HG02870 (cell line): ENCODE measurements at regions not wholly inside any gene's neighbourhood (a gene's known extent, or its start where the extent isn't known, plus 50 kb on each side); places are given as distances from the start of the nearest gene placed in this dataset.
"Not testable (repeated sequence)": the region's sequence is repeated elsewhere in the genome, so short reads cannot be mapped to it uniquely, and the experiment has no call there.

Experiments
- ATAC-seq: cut with Tn5 transposase; IDR thresholded peaks from one replicate; pipeline ENCODE4 v1.9.1; 2021; ENCODE audit warnings: mild to moderate bottlenecking, moderate library complexity; ENCODE audit not compliant: unreplicated experiment

DNA sequence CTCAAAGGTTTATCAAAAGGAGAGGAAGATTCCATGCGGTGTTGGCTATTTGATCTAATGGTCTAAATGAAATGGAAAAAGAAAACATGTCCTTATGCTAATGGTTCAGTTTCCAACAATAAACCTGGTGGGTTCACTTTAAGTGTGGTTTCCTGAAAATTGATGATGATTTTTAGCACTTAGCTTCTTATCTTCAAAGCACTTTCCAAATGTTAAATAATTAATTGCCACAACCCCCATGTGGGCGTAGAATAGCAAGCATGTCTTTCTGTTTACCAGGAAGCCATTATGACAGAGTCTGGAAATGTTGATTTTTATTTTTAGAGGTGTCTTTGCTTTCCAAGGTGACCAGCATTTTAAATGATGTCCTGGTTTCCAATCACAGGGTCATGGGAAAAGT, 134.8 kb upstream of the SLC4A4 start:
- ATAC-seq = no peak

DNA sequence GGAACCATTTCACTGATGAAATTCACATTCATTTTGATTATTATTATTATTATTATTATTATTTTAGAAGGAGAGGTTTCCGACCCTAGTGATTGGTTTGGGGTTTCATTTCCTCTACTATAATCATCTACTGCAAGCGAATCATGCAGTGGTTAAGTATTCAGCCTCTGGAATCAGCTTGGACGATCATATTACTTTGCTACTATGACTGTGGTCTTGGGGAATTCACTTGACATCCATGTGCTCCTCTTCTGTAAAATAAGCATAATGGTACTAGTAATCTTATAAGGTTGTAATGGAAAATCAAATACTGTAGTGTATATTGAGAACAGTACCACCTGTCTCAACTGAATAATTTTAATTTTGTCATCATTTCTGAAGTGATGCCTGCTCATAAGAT, 132.1 kb upstream of the SLC4A4 start:
- no peak for ATAC-seq

- no peak for ATAC-seq
These were observed 129.7 kb upstream of the SLC4A4 start for GRCh38 chr4:71209161-71209560.

DNA sequence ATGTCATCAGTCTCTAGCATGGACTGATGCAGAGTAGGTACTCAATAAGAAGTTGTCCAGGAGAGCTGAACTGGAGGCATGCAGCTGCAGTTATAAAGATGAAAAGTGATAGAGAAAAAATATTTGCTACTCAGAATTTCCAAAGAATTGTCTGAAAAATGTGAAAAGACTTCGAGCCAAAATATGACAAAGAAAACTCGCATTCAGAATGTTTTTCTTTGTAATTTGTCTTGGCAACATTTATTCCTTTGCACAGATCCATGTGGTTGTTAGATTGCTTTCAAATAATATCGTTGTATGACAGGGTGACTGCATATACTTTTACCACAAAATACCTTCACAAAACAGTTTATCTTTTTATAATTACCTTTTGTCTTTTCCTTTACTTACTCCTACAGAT, 128.0 kb upstream of the SLC4A4 start:
- ATAC-seq = no peak

DNA sequence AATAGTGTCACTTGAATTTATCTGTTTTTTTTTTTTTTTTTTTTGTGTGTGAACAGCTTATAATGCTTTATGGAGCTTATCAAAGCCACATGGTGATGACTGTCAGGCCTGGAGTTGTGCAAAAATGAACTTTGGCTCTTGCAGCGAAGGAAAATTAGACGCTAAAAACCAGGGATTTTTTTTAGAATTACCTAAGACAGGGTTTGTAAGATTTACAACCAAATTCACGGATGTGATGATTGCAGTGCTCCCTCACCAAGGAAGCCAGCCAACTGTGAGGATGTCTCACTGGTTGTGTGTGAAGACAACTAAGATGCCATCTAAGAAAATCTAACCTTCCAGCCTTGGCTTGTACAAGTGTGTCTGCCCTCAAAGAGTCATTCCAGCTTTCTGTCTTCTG, 127.1 kb upstream of the SLC4A4 start:
- no peak for ATAC-seq

GRCh38 chr4:71212216-71212615, 126.6 kb upstream of the SLC4A4 start:
- ATAC-seq = no peak

DNA sequence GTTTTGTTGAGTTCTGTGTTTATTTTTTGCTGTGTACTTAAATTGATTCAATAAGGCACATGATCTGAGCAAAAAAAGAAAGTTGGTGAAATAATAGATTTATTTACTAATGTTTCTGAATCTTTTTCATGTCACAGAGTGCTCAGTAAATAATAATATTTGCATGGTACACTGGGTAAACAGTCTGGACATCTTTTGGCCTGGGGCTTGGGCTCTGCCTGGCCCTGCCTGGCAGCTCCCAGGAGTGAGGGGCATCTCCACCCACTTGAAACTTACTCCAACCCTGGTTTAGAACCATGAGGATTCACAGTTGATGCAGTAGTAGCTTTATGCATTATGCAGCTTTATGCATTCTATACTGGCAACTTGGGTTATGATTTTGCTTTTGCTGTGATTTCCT, 124.2 kb upstream of the SLC4A4 start:
- ATAC-seq = no peak

DNA sequence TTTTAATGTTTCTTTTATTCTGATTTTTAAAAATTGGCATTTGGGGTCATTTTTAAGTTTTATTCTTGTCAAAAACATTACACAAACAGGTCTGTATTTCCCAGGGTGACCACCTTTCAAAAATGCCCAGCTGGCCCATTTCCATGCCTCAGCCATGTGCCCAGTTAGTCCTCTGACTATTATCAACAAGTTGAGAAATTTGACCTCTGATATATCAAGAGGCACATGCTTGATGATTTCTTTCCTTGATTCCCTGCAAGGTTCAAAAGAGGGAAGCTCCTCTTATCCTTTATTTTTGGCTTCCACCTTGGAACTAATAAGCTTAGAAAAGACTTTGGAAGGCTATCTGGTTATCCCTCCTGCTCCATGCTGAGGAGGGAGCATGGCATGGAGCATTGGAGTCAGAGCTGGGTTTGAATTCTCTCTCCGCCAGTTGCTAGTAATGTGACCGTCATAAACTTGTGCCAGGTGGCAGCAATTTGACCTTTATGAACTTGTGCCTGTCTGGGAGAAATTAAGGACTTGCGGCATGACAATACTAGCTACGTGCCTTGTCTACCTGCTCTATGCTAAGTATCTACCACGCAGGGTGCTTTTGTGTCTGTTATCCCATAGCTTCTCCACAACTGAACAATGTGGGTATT, 122.4 kb upstream of the SLC4A4 start:
- no peak for ATAC-seq

DNA sequence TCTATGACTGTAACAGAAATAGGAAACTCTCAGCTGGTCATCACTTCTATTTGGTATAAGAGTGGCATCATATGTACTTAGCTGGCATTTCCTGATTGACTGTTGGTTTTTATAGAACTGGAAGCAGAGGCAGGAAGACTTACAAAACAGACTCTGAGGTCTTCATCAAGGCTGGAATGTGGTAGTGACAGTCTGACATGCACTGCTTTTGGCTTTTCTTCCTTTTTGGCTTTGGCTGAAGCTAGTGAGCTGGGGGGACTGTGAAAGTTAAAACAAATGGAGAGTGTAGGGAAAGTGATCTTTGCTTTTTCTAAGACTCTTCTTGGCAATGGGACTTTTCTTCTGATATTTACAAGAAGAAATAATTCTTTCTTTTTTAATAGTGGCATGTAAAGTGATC, 121.1 kb upstream of the SLC4A4 start:
- ATAC-seq = no peak

DNA sequence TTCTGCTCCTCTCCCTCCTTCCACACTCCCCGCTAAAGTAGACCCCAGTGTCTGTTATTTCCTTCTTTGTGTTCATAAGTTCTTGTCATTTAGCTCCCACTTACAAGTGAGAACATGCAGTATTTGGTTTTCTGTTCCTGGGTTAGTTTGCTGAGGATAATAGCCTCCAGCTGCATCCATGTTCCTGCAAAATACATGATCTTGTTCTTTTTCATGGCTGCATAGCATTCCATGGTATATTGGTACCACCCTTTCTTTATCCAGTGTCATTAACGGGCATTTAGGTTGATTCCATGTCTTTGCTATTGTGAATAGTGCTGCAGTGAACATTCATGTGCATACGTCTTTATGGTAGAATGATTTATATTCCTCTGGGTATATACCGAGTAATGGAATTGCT, 118.0 kb upstream of the SLC4A4 start:
- ATAC-seq = not testable (repeated sequence)

DNA sequence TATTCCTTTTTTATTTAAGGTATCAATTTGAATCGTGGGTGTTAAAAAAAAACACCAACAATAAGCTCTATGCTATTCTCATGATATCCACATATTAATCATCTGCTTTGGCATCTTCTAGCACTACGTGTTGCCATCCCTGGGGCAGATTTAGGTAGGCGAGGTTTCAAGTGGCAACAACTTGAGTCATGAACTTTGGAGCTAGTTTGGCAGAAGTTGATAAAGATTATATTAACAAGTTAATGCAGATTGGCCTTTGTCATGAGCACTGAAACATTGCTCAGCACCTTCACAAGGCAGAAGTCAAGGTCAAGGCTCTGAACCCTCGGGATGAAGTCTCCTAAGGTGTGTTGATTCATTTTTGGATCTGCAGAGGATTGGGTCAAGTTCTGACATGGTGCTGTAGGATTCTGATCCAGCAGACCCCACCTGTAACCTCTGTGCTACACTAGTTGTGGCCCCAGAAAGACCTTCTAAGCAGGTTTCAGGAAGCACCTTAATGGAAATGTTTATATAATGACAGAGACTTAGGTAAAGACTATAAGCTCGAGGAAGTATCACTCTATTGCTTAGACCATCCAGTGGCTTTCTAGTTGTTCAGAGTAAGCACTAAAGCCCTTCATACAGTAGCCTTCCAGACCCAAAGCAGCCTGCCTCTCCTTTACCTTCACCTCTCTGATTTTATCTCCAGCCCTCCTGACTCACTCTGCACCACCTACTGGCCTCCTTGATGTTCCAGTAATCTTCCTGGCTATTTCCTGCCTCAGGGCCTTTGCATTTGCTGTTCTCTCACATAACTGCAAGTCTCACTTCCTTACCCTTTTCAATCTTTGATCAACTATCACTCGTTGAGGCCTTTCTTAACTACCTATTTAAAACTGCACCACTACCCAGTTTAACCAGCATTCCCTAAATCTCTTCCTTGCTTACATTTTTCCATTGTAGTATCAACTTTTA, 117.0 kb upstream of the SLC4A4 start:
- no peak for ATAC-seq

DNA sequence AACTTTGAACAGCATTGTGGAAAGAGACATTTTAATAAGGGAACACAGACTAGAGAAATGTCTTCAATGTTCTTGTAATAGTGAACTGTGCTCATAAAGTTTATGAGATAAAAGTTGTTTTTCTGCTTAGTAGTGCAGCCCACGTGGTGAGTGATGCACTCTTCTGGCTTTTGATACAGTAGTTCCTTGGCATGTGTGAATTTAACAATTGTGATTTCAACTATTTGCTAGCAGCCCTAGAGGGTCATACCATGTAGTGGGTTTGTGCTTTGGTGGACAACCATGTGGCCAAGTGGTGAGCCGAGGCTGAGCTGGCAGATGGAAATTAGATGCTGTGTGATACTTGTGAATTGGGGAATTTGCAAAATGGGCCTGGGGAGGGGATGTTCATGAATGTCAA, 116.2 kb upstream of the SLC4A4 start:
- no peak for ATAC-seq

DNA sequence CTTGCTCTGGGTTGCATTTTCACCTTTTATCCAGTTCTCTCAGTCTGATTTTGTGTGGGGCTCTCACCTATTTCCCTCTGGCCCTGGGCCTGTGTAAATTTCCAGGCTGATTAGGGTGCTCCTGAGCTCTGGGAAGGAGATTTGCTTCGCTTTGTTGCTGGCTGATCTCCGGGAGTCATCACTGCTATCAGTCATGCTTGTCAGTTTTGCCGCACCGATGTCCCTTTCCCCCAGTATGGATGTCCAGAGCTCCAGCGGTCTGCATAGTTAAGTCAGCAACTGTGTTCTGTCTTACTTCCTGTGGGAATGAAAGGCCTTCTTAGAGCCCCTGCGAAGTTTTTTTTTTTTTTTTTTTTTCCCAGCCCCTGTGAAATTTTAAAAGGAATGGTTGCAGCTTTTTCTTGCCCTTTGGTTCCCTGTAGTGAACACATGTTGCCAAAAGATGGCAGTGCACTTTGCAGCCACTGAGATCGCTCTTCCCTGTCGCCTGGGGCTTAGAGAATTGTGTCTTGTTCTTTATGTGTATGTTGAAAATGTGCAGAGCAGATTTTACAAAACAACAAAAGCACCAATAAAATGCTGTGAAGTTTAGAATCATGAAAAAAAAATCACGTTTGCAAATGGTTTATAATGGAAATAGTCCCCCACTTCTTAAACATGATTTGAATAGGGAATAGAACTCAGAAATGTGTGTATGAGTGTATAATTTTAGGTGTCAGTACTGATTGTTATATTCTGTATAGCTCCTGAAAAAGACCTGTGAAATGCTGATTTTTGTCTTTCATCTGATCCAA, 109.1 kb upstream of the SLC4A4 start:
- no peak for ATAC-seq

DNA sequence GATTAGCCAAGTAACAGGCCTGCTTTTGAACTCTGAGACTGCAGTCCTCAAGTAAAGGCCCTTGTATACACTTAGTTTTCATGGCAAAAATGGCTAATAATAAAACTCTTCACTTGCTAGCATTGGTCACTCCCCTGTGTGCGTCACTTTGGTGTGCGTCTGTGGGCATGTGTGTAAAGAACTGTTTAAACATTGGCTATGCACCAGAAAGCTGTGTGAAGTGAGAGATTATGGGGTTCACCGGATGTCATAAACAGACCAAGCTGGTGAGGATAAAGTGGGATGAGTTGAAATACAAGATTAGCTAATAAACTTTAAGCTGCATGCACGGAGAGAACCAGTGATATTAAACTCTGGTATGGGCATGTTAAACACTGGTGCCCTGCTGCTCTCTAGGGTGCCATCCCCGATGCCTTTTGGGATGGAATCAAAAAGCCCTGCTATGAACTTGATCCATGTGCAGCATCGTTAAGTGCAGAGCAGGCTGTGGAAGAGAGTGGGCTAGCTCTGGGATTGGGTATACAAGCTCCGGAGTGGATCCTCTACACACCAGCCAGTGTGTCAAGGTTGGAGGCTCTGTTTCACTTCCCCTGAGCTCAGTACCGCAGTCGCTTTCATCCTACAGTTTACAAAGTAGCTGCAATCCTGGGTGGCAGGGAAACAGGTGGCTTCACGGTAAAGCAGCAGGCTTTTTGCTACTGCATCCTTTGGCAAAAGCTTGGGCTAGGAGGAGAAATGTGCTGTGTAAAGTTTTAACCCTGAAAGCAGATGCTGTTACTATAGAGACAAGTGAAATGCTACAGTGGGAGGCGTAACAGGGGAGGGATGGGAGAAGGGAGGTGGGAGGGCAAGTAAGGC, 108.3 kb upstream of the SLC4A4 start:
- no peak for ATAC-seq

DNA sequence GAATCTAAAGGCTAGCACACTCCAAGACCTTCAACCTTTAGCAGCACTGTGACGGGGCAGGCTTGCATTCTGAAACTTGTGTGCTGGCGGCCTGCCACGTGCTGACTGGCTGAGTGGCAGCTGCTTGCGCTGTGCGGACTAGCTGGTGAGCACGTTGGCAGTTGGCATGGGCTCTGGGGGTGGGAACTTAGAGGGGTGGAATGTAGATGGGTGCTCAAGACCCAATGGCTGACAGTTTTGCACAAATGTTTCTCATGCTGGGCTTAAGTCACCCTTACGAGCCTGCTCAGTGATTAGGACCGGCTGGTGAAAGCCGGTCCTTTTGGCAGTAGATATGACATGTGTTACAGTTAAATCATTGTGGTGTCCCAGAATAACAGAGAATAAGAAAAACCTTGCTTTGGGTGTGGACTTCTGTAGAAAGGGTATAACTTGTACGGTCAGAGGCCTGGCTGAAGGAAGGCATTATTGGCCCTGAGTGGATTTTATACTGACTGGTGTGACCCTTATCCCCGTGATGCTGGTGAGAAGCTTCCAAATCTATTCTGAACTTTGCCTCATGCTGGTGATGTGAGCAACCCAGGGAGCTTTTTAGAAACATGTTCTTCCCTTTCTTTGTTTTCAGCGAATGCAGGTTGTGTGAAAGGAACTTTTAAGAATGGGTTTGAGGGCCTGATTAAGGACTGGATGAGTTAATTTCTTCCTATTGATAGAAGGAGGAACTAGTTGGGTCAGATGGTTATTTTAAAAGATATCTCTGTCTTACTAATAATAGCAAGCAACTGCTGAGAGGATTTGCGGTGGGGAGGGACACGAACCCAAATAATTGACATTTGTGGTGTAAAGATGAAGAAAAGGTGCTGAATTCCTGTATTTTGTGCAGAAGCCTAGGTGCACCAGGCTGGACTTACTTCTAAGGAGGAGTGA, 107.4 kb upstream of the SLC4A4 start:
- no peak for ATAC-seq

DNA sequence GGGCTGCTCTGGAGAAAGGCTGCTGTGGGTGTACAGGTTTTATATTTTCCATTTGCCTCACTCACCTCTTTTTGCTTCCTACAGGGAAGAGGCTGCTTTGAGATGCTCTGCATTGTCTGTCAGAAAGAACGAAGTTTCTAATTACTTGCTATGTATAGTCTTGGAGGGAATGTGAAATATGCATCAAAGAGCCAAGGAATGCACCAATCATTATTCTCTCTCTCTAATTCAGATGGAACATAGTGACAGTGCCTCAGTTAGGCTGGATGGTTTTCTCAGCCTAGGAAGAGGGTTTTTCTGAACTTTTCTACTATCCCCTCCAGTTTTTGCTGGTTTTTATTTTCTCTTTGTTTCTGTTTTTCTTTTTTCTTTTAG, 106.8 kb upstream of the SLC4A4 start:
- ATAC-seq = no peak

- ATAC-seq = no peak
These were observed 106.0 kb upstream of the SLC4A4 start for GRCh38 chr4:71232846-71233245.

GRCh38 chr4:71235311-71236201, 103.3 kb upstream of the SLC4A4 start:
- no peak for ATAC-seq

DNA sequence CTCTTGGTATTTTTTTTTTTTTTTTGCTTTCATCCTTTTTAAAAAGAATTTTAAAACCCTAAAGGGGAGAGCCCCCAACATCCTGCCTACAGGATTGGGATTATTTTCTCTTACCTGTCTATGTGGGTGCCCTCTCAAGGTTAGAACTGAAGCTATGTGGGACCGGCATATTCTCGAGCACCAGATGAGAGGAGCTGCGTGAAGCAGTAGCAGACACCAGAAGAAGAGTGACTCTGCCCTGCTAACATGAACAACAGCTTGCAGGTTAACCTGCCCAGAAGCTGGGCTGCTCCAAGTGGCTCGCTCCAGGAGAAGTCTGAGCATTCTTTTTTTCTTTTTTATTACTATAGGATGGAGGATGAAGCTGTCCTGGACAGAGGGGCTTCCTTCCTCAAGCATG, 102.6 kb upstream of the SLC4A4 start:
- ATAC-seq = no peak
